ENCODE measurements at regions not wholly inside any gene's neighbourhood (a gene's known extent, or its start where the extent isn't known, plus 50 kb on each side); places are given as distances from the start of the nearest gene placed in this dataset.
A peak's percentile ranks its signal among the peaks of the same experiment; 100 is the strongest.

DNA sequence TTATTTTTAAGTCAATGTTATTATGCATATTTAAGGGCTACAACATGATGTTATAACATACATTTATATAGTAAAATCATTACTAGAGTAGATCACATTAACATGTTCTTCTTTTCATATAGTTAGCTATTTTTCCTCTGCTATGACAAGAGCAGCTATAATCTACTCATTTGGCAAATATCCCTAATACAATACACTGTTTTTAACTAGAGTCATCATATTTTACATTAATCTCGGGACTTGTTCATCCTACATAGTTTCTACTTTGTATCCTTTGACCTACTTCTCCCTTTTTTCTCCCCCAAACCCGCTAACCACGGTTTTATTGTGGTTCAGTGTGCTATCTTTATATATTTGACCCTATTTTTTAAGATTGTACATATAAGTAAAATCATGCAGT lies 249.0 kb downstream of the EPM2A start:
- DNase-seq (ENCODE audit: low read depth): no peak

DNA sequence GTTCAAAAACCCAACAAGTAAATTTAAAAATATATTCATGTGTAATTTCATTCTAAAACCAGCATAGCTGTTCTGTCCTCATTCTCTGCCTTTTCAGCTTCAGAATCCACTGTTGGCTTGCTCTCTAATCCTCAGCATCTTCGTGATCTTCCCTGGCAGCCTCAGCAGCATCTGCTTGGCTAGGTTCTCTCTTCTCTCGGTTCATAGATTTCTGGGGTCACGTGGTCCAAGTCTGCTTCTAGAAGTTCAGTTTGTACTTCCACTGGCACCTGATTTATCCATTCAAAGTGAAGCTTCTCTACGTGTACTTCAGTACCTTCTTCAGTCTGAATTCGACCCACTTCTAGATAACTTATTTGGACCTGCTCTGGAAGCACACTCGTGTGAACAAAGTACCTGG lies 245.7 kb downstream of the EPM2A start:
- no peak for DNase-seq (ENCODE audit: low read depth)

DNA sequence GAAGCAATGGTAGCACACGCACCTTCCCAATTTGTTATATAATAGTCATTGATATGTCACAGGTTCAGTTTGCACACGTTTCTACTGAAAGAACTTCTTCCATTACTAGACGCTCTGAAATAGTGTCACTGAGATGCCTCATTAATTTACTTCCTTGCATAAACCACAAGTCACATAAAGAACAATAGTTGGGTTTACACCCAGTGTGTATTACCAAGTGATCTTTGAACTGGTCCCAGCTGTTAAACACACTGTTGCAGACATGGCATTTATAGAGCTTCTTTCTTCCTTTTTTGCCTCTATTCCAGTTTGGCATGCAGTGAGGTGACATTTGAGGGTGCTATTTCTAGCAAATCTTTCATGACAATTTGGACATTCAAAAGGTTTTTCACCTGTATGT lies 245.3 kb downstream of the EPM2A start:
- no peak for DNase-seq (ENCODE audit: low read depth)

DNA sequence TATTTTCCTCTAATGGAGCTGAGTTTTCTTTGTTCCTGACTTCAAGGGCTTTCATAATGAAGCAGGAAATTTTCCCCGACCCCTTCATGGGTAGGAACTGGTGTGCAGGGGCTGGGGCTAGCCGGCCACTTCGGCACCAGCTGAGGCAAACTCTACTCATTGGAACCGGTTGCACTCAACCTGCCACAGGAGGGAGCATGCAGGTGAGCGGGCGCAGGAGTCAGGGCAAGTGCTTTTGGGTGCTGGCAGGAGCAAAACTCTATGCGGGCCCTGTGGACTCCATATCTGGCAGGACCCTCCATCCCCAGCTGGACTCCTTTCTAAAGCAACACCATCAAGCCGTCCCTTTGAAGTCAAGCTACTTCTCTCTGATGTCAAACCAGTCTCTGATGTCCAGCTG lies 244.2 kb downstream of the EPM2A start:
- DNase-seq (ENCODE audit: low read depth): no peak

DNA sequence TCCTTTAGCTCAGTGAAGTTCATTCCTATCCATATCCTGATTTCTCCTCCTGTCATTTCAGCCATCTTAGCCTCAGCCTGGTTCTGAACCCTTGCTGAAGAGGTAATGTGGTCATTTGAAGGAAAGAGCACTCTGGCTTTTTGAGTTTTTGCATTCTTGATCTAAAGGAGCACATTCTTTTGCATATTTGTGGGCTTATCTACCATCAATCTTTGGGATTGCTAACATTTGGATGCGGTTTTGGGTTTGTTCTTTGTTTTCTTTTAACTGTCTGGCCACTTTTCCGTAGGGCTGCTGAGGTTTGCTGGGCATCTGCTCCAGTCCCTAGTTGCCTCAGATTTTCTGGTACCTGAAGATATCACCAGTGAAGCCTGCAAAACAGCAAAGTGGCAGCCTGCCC lies 238.3 kb downstream of the EPM2A start:
- no peak for DNase-seq (ENCODE audit: low read depth)

DNA sequence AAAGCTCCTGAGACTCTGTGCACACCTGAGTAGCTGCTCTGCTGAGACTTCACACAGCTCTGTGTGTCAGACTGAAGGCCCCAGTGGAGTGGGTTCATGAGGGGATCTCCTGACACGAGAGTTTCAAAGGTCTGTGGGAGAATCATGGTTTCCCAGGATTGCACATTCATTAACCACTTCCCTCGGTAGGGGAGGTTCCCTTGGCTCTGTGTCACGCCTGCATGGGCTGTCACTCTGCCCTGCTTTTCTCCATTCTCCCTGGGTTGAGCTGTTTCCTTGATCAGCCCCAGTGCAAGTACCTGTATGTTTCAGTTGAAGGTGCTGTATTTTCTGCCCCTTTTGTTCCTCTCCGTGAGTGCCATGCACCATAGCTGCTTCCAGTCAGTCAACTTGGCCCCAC lies 236.9 kb downstream of the EPM2A start:
- DNase-seq (ENCODE audit: low read depth): no peak

DNA sequence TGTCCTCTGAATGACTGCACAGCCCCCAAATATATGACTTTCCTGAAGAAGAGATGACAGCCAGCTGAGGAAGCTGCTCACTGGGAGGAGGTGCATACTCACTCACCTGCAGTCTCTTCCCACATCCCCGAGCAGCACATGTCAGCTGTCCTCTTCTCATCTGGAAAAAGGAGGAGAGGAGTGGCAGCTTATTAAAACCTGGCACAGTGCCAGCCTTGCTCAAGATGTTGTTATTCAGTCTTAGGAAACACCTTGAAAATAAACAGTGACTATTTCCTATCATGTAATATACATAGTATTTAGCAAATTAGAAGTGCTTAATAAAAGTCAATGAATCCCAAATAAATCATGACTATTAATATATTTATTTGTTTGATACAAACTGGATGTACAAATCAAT lies 232.9 kb downstream of the EPM2A start:
- DNase-seq (ENCODE audit: low read depth): no peak

DNA sequence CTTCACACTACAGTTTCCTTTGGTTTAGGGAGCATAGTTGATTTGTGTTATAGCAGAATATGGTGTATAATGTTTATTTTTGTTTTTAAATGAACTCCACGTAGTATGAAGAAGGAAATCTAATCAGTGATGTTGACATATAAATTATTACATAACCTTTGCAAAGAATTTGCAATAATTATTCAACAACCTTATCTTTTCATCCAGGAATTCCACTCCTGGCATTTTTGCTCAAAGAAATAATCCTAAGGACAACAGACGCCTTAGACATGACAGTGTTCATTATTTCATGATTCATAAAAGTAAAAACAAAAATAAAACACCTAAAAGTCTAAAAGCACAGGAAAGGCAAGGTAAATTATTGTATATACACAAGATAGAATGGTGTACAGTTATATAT lies 229.2 kb downstream of the EPM2A start:
- DNase-seq (ENCODE audit: low read depth): no peak

DNA sequence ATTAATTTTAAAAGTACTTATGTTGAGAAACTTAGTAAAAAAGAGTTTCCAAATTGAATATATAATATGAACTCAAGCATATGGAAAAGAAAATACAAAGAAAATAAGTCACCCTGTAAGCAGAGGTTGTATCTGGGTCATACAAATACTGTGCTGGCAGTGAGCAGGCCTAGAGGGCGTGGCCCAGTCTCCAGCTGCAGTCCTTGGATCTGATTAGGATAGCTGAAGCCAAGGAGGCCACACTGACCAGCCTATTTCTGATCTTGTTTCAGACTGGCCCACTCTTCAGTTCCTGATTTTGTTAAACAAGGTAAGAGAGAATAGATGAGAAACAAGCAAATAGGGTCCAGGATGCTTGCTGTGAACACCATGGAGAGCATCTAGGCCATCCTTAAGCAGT lies 228.8 kb downstream of the EPM2A start:
- no peak for DNase-seq (ENCODE audit: low read depth)

DNA sequence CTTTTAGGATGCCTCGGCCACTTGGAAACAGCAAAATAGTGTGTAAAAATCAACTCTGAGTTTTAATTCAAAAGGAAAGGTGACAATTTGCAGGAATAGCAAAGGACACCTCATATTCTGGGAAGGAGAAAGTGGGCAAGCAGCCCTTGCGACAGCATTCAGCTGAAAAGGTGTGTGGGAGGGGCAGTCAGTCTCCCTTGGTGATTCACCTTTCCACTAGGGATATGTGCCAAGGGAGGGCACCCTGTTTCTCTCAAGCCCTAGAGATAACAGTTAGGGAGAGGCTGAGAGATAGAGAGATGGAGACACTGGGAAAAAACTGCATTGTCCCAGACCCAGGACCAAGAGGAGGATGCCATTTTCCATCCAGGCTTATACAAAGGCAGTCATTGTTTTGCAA lies 228.1 kb downstream of the EPM2A start:
- no peak for DNase-seq (ENCODE audit: low read depth)

DNA sequence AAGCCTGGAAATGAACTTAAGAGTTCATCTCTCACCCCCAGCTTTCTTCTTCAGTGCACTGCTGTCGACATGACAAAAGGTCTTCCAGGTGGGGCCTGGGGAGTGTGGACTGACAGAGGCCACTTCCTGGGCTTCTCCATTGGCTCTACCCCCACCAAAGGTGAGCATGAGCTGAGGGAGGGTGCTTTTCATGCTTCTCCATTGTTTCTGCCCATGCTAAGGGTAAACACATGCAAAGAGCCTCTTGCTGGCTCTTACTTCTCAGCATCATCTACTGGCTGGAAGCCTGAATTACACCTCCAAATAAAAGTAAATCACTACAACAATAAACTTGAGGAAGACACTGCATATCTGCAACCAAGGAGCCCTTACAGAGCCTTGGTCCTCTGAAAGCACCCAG lies 227.2 kb downstream of the EPM2A start:
- DNase-seq (ENCODE audit: low read depth): no peak

DNA sequence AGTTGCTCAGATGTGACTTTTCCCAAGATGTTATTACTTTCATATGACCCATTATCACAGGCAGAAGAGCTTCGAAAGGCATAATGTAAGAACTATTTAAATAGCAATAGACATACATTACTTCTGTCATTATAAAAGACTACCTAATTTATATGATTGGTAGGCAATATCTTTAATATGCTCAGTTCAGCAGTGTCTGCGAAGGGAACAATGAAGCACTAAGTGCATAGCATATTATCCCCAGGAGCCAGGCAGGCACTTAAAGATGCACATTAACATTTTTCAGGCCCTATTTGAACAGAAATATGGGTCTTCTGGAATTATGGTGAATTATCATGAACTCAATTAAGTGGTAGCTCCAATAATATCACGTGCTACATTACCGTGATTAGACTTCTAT lies 217.8 kb downstream of the EPM2A start:
- no peak for DNase-seq (ENCODE audit: low read depth)

DNA sequence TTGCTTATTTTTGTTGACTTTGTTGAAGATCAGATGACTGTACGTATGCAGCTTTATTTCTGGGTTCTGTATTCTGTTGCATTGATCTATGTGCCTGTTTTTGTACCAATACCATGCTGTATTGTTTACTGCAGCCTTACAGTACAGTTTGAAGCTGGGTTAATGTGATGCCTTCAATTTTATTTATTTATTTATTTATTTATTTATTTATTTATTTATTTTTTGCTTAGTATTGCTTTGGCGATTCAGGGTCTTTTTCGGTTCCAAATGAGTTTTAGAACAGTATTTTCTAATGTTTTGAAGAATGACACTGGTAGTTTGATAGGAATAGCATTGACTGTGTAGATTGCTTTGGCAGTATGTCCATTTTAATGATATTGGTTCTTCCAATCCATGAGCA lies 210.3 kb downstream of the EPM2A start:
- DNase-seq (ENCODE audit: low read depth): no peak

DNA sequence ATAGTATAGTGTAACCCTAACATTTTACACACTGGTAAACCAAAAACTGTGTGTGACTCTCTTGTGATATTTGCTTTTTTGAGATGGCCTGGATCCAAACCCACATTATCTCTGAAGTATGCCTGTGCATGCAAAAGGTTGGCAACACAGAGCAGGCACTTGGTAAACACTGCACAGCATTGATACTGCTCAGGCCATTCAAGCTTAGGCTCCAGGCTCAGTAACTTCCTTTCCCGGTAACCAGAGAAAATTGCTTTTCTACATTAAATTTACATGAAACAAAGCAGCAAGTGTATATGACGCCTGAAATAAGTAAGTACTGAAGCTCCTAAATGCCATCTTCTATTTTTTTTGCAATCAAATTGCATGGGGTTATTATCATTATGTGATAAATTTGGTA lies 205.7 kb downstream of the EPM2A start:
- no peak for DNase-seq (ENCODE audit: low read depth)

DNA sequence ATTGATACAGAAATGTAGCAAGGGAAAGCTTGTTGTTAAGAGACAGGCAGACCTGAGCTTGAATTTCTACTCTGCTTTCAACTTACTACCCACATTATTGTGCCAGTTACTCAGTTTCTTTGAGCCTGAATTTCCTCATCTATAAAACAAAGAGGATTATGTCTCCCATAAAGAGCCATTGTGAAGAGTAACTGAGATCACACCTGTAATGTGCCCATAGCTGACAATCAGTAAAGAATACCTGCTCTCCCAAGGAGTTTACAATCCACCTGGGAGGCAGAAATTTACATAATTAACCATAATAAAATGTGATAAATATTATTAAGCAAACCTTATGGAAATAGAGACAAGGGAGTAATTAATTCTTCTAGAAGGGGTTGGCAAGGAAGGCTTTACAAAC lies 204.9 kb downstream of the EPM2A start:
- DNase-seq (ENCODE audit: low read depth): no peak

DNA sequence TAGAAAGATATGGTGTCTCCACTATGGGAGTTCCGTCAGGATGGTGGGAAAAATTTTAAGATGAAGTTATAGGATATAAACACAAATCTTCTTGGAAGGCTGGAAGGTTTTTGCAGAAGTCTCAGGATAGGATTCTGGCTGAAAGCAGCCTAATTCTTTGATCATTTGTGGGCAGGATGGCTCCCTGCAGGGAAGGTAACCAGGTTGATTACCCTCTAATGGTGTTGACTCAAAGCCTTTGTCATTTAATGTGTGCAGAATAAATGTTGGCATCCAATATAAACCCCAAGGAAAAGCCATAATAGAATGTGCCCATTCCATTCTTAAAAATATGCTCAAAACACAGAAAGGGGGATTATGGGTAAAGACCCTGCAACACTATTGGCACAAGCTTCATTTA lies 204.3 kb downstream of the EPM2A start:
- DNase-seq (ENCODE audit: low read depth): no peak

DNA sequence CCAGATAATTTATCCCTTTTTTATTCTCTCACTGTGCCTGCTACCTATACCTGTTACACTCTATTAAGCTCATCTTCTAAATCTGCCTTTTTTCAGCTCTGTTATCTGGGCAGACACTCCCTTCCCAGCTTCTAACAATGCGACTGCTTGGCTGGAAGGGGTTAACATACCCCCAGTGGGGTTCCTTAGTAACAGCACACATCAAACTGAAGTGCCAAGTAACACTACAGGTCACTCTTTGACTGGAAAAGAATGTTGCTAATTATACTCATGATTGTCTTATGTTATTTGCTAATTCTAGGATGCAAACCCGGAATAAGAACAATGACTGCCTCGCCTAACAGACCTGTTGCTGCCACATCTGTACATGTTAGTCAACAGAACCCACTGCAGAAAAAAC lies 203.5 kb downstream of the EPM2A start:
- no peak for DNase-seq (ENCODE audit: low read depth)

DNA sequence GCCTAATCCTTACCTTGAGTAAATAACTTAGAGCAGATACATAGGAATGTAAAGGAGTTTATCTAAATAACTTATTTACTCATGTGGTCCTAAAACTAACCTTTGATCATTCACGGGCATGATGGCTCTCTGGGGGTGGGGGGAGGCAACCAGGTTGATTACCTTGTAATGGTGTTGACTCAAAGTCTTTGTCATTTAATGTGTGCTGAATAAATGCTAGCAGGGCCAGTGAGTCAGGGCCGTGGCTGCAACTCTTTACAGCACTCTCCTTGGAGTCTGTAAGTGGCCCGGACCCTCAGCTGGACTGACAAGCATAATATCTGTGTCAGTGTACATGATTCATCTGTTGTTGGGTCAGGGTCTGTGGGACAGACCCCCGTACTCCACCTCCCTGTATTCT lies 203.0 kb downstream of the EPM2A start:
- no peak for DNase-seq (ENCODE audit: low read depth)

DNA sequence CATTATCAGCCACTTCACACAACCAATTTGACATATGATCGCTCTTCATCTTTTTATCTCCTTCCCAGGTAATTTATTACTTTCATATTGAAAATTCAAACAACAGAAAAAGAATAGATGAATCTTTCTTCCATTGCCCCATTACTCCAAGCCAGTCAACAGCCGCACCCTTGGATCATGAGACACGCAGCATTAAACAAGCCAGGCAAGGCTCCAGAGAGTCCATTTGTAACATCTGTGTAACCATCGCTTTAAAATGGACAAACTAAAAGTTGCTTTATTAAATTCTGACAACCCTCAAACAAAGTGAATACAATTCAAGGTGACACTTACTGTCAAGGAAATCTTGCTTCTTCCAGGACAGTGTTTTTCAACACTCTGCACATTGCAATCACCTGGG lies 200.3 kb downstream of the EPM2A start:
- DNase-seq (ENCODE audit: low read depth): no peak

DNA sequence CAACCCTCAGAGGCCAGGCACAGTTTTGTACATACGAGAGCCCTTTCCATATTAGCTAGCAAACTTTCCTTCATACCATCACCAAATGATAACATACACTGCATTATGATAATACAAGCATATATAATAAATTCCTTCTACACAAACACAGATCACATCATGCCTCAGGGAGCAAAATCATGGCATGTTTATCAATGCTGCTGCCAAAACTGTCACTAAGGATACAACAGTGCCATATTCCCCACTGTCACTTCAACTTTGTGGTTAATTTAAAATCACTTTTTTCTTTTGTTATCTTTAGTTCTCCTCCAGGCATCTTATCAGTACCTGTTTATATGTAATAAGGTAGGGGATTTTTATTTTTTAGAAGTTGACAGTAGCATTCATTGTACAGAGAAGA lies 196.3 kb downstream of the EPM2A start:
- DNase-seq (ENCODE audit: low read depth): no peak

DNA sequence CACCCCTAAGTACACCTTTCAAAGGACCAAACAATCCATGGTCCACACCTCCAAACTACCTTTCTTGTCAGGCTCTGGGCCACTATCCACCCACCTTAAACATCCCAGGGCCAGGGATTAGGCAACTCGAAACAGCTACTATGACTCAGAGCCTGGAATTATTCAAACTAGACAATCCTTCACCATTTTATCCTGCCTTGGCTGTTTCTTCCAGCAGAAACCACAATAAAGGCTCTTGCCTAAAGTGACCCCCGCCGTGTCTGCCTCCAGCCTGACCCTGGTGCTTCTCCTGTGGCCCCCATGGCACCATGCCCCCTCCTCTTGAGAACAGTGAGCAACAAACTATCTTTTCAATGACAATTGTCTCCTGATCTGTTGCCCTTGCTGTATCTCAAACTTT lies 195.5 kb downstream of the EPM2A start:
- DNase-seq (ENCODE audit: low read depth): no peak

DNA sequence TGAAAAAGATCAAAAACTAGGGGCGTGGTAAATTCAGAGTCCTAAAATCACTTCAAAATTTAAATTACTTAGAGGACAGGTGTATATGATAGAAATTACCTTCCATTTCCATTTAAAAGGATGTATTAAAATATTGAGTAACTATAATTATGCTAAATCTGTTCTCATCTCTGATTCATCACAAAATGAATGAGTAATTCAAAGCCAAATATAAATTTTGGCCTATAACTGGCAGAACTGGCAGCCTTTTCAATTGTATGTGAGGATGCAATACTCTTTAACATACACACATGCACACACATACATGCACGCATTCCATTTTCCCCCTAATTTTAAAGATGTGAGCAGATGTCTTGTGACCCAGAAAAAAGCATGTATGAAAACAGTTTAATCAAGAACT lies 194.6 kb downstream of the EPM2A start:
- DNase-seq (ENCODE audit: low read depth): no peak

DNA sequence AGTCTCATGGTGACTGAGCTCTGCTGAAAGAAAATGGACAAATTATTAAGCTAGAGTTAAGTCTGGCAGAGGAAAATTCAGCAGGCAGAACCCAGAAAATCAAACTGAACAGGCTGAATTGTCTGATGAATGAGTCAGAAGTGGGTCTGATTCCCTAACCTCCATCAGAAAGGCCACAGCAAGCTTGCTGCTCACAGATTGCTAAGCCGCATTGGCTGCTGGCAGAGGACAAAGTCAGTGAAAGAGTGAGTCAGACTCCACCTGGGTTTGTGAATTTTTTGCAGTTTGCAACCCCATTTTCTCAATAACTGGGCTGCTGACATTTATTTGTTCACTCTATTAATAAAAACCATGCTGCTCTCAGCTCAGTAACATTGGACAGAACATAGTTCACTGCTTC lies 191.3 kb downstream of the EPM2A start:
- peak; percentile 44 for DNase-seq (ENCODE audit: low read depth)

DNA sequence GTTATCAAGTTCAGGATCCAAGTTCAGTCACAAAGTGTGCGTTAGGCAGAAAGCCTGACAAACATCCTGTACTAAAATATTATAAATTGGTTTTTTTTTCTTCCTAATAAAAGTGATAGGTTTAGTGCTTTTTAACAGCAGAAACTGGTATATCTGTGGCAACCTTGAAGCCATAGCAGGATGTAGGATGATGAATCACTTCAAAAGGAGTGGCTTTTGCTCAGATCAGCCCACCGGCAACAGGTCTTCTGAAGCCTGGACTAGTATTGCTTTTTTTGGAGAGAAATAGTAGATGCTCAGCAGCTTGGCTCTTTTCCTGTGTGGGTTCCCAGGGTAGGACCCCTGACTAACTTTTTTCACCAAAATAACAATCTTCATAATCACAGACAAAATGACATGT lies 190.8 kb downstream of the EPM2A start:
- no peak for DNase-seq (ENCODE audit: low read depth)

DNA sequence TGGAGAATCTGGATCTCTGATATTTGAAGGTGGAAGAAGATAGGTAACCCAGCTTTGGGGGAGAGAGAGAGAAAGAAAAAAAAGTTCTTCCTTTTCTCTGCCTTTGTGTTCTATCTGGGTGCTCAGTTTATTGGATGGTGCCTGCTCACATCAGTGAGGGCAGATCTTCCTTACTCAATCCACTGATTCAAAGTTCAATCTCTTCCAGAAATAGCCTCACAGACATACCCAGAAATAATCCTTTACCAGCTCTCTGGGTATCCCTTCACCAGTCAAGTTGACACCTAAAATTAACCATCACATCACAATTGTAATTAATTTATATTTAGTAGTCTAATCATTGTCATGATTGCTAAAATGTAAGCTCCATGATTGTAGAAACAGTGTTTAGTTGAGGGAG lies 189.1 kb downstream of the EPM2A start:
- DNase-seq (ENCODE audit: low read depth): no peak

Data from stromal cell of bone marrow (primary cell).